HG02981 (cell line): ENCODE measurements at regions not wholly inside any gene's neighbourhood (a gene's known extent, or its start where the extent isn't known, plus 50 kb on each side); places are given as distances from the start of the nearest gene placed in this dataset.

ENCODE experiments used
- ATAC-seq: cut with Tn5 transposase; IDR thresholded peaks from one replicate; pipeline ENCODE4 v1.9.1; 2021; ENCODE audit warnings: mild to moderate bottlenecking, moderate library complexity; ENCODE audit not compliant: unreplicated experiment

DNA sequence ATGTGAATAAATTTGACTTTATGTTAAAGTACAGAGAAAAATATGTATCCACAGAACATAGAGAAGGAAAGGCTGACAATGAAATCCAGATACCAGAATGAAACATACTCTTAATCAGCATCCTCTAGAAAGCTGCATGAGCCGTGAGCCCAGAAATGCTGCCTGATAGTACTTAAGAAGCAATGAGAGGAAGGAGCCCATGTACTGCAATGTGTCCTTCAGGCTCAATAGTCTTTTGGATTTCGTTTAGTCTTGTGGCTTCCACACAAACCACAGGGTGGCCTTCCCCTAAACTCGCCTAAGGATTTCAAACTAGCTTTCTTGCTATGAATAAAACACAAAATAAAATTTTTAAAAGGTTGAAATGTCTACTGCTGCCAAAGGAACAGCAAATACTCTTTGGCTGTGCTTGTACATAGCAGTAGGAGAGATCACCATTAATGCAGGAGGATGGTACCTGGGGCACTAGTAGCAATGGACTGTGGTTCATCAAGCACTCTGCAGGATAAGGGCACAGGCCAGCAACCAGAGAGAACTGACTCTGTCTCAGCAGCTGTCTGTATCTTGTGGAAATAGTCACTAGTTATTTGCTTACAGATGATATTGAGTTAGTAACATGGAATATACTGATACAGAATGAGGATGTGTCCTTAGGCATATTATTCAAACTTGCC, 988.3 kb upstream of the LRFN5 start:
- no peak for ATAC-seq

DNA sequence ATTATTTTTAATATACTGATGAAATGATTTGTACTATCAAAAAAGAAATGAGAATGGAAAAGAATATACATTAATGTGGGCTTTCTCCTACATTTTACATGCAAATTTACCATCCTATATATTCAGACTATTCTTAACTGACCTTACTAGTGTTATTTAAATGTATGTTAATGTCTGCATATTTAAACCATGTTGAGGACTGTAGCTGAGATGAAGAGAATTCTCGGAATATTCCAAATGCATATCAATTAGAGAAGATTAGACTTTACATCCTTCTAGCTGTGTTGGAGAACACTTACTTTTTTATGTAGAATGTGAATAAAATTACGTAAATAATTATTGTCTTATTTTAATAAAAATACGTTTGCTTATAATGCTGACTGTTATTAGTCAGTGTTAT, 990.1 kb upstream of the LRFN5 start:
- ATAC-seq = no peak

DNA sequence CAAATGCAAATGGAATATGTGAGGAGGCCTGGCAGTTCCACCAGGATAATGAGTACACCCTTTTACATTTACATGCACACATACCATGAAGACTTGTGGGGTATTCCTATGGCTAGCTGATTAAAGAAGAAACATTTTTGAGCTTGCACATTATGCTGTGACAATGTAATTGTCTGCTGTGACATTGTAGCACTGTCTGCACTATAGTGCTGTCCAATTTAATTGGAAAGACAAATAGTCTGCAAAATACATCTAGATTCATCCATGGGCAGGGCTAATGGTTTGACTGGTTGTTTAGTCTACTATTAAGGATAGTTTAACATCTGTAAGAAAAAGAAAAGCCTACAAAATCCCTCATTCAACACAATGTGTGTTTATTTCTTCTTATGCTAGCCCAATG, 1005.6 kb upstream of the LRFN5 start:
- ATAC-seq = no peak

DNA sequence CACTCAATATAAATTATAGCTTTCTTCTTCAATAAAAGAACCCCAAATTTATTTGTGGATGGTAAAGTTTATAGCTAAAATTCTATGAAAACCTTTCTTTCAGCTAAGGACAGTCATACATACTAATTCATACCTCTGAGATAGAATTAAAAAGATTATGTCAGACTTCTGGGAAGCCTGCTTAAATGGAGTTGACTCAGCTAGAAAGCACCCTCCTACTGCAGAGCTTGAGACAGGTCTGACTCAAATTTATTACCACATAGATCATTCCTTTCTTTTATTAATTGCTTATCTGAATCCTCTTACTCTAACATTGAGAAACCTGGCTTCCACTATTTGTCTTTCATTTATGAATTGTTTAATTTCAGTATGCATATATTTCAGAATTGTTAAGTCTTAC, 1007.0 kb upstream of the LRFN5 start:
- ATAC-seq = no peak

GRCh38 chr14:40581264-40581663, 1025.4 kb upstream of the LRFN5 start:
- ATAC-seq = no peak

DNA sequence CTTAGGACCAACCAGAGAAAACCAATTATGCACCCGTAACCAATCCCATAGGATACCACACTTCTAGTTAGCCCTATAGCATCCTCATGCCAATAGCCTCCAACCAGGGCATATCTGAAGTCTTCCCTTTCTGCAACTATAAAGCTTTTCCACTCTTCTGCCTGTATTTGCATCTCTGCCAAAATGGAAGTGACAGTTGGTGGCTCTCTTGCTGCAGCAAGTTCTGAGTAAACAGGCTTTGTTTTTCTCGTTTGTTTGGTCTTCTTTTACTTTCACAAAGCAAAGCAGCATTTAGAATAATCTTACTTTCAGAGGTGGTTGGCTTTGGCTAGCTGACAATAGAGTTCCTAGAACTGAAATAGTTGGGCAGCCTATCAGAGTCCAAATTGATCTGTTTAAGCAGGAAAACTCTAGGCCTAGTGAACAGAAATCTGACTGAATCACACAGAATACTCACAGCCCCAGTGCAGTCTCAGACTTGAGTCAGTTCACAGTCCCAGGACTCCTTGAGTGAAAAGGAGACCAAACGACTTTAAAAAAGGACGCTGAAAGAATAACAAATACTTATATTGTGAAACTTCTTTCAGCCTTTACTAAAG, 1029.7 kb upstream of the LRFN5 start:
- no peak for ATAC-seq

- no peak for ATAC-seq
Measured at GRCh38 chr14:40574780-40575179, 1031.9 kb upstream of the LRFN5 start.

DNA sequence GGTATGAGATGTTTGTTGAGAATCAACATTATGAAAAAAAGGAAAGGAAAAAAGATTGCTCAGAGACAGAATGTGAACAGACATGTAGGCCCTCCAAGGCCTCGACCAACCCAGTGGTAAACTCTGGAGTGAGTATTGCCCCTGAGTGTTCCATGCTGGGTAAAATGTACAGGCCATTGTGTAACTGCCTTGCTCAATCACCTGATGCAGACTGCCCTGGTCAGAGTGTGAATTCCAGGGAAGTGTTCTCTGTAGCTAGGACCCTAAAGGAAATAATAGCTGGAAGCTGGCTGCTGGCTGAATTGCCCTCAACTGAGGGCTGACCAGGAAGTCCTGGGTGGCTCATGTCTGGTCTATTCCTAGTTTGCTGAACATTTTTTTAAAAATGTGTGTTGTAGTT, 1081.4 kb upstream of the LRFN5 start:
- no peak for ATAC-seq

GRCh38 chr14:40523123-40523522, 1083.6 kb upstream of the LRFN5 start:
- ATAC-seq = no peak

GRCh38 chr14:40494483-40494882, 1062.2 kb upstream of the FBXO33 start:
- ATAC-seq = no peak

- no peak for ATAC-seq
Measured at GRCh38 chr14:40487824-40488223, 1055.6 kb upstream of the FBXO33 start.

GRCh38 chr14:40485688-40486087, 1053.5 kb upstream of the FBXO33 start:
- no peak for ATAC-seq

DNA sequence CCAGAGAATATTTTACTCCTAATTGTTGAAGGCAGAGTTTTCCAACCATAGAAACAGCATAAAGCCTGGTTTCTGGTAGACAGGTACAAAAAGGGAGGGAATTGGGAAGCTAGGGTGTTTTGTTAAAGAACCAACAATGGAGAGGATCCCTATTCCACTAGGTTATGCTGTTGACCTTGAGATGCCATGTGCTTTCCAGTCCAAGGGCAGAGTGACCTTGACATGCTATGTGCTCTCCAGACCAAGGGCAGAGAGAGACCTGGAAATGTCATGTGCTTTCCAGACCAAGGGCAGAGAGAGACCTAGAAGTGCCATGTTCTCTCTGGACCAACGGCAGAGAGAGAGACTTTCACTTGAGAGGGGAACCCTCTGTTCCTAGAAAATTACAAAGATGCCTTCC, 1043.8 kb upstream of the FBXO33 start:
- no peak for ATAC-seq

GRCh38 chr14:40467969-40468368, 1035.7 kb upstream of the FBXO33 start:
- no peak for ATAC-seq

- ATAC-seq = no peak
Measured at GRCh38 chr14:40464531-40464930, 1032.3 kb upstream of the FBXO33 start.

- ATAC-seq = no peak
Measured at GRCh38 chr14:40463886-40464285, 1031.7 kb upstream of the FBXO33 start.

- no peak for ATAC-seq
Measured at GRCh38 chr14:40452674-40453073, 1020.4 kb upstream of the FBXO33 start.

- ATAC-seq = no peak
Measured at GRCh38 chr14:40447017-40447416, 1014.8 kb upstream of the FBXO33 start.

DNA sequence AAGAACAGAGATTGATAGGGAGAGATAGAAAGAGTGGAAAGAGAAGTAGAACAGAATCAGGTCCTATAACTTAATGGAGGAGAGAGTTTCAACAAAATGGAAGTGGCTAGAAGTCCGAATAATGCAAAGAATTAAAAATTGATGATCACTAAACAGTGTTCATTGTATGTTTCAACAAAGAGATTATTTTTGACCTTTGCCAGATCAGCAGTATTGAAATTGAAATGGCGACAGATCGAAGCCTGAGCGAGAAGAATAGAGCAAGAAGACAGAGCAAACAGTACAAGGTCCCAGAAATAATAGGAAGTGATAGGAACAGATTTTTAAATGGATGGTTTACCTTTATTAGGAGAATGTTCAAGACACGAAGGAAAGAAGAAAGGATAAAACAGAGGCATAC, 1012.8 kb upstream of the FBXO33 start:
- no peak for ATAC-seq

DNA sequence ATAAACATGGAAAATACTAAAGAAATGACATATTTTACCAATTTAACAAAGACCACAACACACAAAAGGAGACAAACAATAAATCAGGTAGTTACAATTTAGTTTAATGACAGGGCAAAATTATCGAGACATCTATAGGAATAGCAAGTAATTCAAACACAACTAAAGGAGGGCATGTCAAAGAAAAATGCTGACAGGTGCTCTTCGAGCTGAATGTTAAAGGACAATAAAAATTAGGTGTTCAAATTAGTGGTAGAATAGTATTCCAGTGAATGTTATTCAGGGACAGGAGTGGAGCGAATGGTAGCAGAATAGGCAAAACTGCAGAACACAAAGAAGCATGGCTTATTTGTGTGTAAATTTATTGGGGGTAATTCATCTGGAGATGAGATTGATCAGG, 1004.3 kb upstream of the FBXO33 start:
- ATAC-seq = no peak

GRCh38 chr14:40417777-40418401, 985.7 kb upstream of the FBXO33 start:
- peak; percentile 69 for ATAC-seq

DNA sequence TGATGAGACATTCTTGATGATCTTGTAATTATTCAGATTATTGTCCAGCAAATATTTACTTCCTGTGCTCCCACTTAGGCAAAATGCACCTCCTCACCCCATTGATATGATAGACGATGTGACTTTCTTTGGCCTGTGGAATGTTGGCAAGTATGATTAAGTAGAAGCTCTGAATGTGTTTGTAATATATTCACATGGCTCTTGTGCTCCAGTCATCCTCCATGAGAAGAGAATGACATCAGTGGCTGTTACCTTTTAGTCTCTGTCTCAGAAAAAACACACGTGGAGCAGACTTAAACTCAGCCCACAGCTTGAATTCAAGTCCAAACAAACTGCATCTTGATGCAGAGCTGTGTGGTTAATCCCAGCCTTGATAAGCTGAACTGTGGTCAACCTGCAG, 984.3 kb upstream of the FBXO33 start:
- no peak for ATAC-seq

GRCh38 chr14:40414386-40414785, 982.2 kb upstream of the FBXO33 start:
- ATAC-seq = no peak
